ENCODE measurements at regions not wholly inside any gene's neighbourhood (a gene's known extent, or its start where the extent isn't known, plus 50 kb on each side); places are given as distances from the start of the nearest gene placed in this dataset.

DNA sequence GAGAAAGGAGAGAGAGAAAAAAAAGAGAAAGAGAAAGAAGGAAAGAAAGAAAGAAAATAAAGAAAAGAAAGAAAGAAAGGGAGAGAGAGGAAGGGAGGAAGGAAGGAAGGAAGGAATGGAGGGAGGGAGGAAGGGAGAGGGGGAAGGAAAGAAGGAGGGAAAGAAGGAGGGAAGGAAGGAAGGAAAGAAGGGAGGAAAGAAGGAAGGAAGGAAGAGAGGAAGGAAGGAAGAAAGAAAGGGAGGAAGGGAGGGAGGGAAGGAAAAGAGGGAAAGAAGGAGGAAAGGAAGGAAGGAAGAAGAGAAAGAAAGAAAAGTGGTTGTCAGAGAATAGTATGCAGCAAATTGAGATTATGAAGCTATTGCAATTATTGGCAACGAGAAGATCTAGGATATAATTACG lies 49.9 kb upstream of the NIPBL start:
- TF ChIP-seq, protein P1, sequence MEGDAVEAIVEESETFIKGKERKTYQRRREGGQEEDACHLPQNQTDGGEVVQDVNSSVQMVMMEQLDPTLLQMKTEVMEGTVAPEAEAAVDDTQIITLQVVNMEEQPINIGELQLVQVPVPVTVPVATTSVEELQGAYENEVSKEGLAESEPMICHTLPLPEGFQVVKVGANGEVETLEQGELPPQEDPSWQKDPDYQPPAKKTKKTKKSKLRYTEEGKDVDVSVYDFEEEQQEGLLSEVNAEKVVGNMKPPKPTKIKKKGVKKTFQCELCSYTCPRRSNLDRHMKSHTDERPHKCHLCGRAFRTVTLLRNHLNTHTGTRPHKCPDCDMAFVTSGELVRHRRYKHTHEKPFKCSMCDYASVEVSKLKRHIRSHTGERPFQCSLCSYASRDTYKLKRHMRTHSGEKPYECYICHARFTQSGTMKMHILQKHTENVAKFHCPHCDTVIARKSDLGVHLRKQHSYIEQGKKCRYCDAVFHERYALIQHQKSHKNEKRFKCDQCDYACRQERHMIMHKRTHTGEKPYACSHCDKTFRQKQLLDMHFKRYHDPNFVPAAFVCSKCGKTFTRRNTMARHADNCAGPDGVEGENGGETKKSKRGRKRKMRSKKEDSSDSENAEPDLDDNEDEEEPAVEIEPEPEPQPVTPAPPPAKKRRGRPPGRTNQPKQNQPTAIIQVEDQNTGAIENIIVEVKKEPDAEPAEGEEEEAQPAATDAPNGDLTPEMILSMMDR (IDR thresholded peaks at IDR 0.05; ENCODE audit: poor library complexity) = no peak
- no peak for TF ChIP-seq EZH2 (IDR thresholded peaks at IDR 0.05; ENCODE audit: borderline replicate concordance)
